Endodermal cell (in vitro differentiated cells): ENCODE measurements at regions not wholly inside any gene's neighbourhood (a gene's known extent, or its start where the extent isn't known, plus 50 kb on each side); places are given as distances from the start of the nearest gene placed in this dataset.

Source experiments
- DNase-seq: peaks from one replicate; pipeline ENCODE4 v3.0.0-alpha.2; 2017
- H3K27ac ChIP-seq: 2 replicates; pipeline ENCODE4 v1.5.1; 2013; ENCODE audit warnings: mild to moderate bottlenecking, low read depth, low read length, moderate library complexity
- H3K27me3 ChIP-seq: 2 replicates; pipeline ENCODE4 v1.6.1; 2013; ENCODE audit warnings: mild to moderate bottlenecking, low read length, moderate library complexity; ENCODE audit not compliant: insufficient read depth, control insufficient read depth, poor library complexity, severe bottlenecking
- H3K36me3 ChIP-seq: 2 replicates; pipeline ENCODE4 v1.7.0; 2013; ENCODE audit warnings: mild to moderate bottlenecking, low read length, moderate library complexity; ENCODE audit not compliant: control insufficient read depth, insufficient read depth
- H3K4me1 ChIP-seq: one replicate; pipeline ENCODE4 v1.7.0; 2013; ENCODE audit warnings: low read length; ENCODE audit not compliant: control insufficient read depth, insufficient read depth
- H3K4me3 ChIP-seq: 2 replicates; pipeline ENCODE4 v1.5.1; 2013; ENCODE audit warnings: mild to moderate bottlenecking, low read length, moderate library complexity
- H3K9ac ChIP-seq: 2 replicates; pipeline ENCODE4 v1.6.1; 2013; ENCODE audit warnings: mild to moderate bottlenecking, low read length, moderate library complexity; ENCODE audit not compliant: poor library complexity, severe bottlenecking; ENCODE audit errors: extremely low read depth
- H3K9me3 ChIP-seq: 2 replicates; pipeline ENCODE4 v1.6.1; 2013; ENCODE audit warnings: mild to moderate bottlenecking, low read length, moderate library complexity; ENCODE audit not compliant: control insufficient read depth
- H3K27ac Mint-ChIP-seq: 2 replicates; pipeline ENCODE4 v1.8.0; 2020; ENCODE audit warnings: mixed read lengths
- H3K27me3 Mint-ChIP-seq: 2 replicates; pipeline ENCODE4 v1.8.0; 2021; ENCODE audit warnings: mild to moderate bottlenecking, mixed read lengths; ENCODE audit not compliant: insufficient read depth
- H3K36me3 Mint-ChIP-seq: 2 replicates; pipeline ENCODE4 v1.8.0; 2020; ENCODE audit warnings: low read depth, mixed read lengths
- H3K4me1 Mint-ChIP-seq: 2 replicates; pipeline ENCODE4 v1.8.0; 2020; ENCODE audit warnings: mixed read lengths
- H3K4me3 Mint-ChIP-seq: 2 replicates; pipeline ENCODE4 v1.8.0; 2020; ENCODE audit warnings: mild to moderate bottlenecking, moderate library complexity, mixed read lengths
- H3K9me3 Mint-ChIP-seq: 2 replicates; pipeline ENCODE4 v1.8.0; 2020; ENCODE audit warnings: mild to moderate bottlenecking, mixed read lengths
- WGBS, 2 experiments: methylation state at CpG; one replicate each; pipeline versions ENCODE4 v1.1.5 to v1.1.7; 2013; ENCODE audit warnings: missing lambda C conversion rate in 2 of 2, mixed read lengths in 1 of 2; ENCODE audit not compliant: insufficient coverage in 1 of 2, insufficient read length in 1 of 2; 5-methylcytosine and 5-hydroxymethylcytosine counted together
- TF ChIP-seq, protein P1 (sequence below): fragments of 200-600 bp; sonication (generic); conservative IDR thresholded peaks from 2 replicates; pipeline ENCODE4 v1.5.0; 2021; ENCODE audit warnings: antibody characterized with exemption, mild to moderate bottlenecking

DNA sequence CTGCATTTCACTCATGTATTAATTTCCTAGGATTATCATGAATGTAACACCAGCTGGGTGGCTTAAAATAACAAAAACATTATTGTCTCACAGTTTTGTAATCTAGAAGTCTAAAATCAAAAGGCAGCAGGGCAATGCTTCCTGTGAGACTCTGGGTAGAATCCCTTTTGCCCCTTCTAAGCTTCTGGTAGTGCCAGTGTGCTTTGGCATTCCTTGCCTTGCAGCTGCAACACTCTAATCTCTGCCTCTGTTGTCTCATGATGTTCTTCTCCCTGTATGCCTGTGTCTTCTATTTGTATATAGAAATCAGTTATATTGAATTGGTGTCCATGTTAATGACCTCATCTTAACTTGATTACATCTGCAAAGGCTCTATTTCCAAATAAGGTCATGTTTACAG lies 1117.3 kb downstream of the PCDH18 start:
- Histone ChIP-seq H3K27ac (no peak overlapping the region), H3K4me1 (no peaks in the 10 kb centered on the region), H3K9me3 (no peaks in the 10 kb centered on the region), H3K9ac (no peak overlapping the region), H3K36me3 (no peaks in the 10 kb centered on the region), H3K27me3 (no peaks in the 10 kb centered on the region), H3K4me3 (no peak overlapping the region)
- Mint-ChIP-seq H3K4me1 (peaks cover 2% of the 10 kb centered on the region), H3K4me3 (no peak overlapping the region), H3K36me3 (no peaks in the 10 kb centered on the region), H3K9me3 (no peaks in the 10 kb centered on the region), H3K27ac (no peak overlapping the region), H3K27me3 (no peaks in the 10 kb centered on the region)
- TF ChIP-seq, protein P1, sequence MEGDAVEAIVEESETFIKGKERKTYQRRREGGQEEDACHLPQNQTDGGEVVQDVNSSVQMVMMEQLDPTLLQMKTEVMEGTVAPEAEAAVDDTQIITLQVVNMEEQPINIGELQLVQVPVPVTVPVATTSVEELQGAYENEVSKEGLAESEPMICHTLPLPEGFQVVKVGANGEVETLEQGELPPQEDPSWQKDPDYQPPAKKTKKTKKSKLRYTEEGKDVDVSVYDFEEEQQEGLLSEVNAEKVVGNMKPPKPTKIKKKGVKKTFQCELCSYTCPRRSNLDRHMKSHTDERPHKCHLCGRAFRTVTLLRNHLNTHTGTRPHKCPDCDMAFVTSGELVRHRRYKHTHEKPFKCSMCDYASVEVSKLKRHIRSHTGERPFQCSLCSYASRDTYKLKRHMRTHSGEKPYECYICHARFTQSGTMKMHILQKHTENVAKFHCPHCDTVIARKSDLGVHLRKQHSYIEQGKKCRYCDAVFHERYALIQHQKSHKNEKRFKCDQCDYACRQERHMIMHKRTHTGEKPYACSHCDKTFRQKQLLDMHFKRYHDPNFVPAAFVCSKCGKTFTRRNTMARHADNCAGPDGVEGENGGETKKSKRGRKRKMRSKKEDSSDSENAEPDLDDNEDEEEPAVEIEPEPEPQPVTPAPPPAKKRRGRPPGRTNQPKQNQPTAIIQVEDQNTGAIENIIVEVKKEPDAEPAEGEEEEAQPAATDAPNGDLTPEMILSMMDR = no peak
- DNase-seq = no peak

DNA sequence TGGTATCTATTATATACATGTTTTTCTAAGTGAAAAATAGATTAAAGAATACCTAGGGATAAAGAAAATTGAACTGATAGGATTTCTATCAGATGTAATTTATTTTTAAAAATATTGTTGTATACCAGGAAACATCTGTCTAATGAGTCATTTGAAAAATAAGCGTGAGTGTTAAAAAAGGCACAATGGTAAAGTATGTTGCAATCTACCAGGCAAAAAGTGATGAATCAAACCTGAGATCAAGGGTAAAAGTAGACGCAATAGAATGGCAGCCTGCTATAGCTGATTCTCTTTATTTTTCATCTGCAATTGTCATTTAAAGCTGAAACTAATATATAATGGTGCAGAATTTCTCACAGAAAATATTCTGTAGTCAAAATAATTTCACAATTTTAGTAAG lies 1119.6 kb downstream of the PCDH18 start:
- Mint-ChIP-seq H3K27me3 (no peaks in the 10 kb centered on the region), H3K9me3 (no peaks in the 10 kb centered on the region), H3K36me3 (no peaks in the 10 kb centered on the region), H3K4me3 (no peak overlapping the region), H3K4me1 (peaks cover 12% of the 10 kb centered on the region), H3K27ac (no peak overlapping the region)
- H3K9me3 ChIP-seq = no peaks in the 10 kb centered on the region
- H3K4me3 ChIP-seq = no peak overlapping the region
- TF ChIP-seq, protein P1 = no peak
- H3K36me3 ChIP-seq = no peaks in the 10 kb centered on the region
- H3K27me3 ChIP-seq = no peaks in the 10 kb centered on the region
- peaks cover 4% of the 10 kb centered on the region for H3K4me1 ChIP-seq
- H3K27ac ChIP-seq = no peak overlapping the region
- H3K9ac ChIP-seq = no peak overlapping the region
- DNase-seq = no peak
- WGBS, 2 experiments = 98 to 100% methylated on average over 2 of the region's 2 CpGs

DNA sequence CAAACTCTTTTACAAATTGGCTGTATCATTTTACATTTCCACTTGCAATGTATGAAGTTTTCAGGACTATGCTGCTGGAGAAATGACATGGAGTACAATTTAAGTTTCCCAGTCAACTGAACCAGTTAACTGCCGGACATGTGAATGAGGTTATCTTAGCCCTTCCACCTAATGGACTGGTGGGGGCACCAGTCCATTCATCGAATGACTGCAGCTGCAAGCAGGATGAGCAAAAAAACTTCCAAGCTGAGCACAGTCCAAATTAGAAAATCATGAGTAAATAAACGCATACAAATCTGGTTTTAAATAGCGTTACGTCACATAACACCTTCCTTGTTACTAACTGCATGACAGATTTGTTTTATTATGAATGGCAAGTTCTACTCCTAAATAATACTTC lies 1131.5 kb downstream of the PCDH18 start:
- no peak overlapping the region for H3K4me3 ChIP-seq
- no peak overlapping the region for H3K27ac ChIP-seq
- no peak overlapping the region for H3K4me3 Mint-ChIP-seq
- no peaks in the 10 kb centered on the region for H3K27me3 ChIP-seq
- H3K27ac Mint-ChIP-seq = no peak overlapping the region
- no peaks in the 10 kb centered on the region for H3K36me3 ChIP-seq
- no peak overlapping the region for H3K9ac ChIP-seq
- no peaks in the 10 kb centered on the region for H3K27me3 Mint-ChIP-seq
- TF ChIP-seq, protein P1 = peak; percentile 67
- H3K36me3 Mint-ChIP-seq = no peaks in the 10 kb centered on the region
- H3K4me1 ChIP-seq = no peaks in the 10 kb centered on the region
- no peak for DNase-seq
- 85 to 87% methylated on average over 3 to 5 of the region's 5 CpGs for WGBS, 2 experiments
- H3K9me3 Mint-ChIP-seq = peaks cover 6% of the 10 kb centered on the region
- peaks cover 1% of the 10 kb centered on the region for H3K4me1 Mint-ChIP-seq
- no peaks in the 10 kb centered on the region for H3K9me3 ChIP-seq
